Fibroblast of villous mesenchyme (primary cell): ENCODE measurements at regions not wholly inside any gene's neighbourhood (a gene's known extent, or its start where the extent isn't known, plus 50 kb on each side); places are given as distances from the start of the nearest gene placed in this dataset.
"Not testable (repeated sequence)": the region's sequence is repeated elsewhere in the genome, so short reads cannot be mapped to it uniquely, and the experiment has no call there.

ENCODE experiments used
- DNase-seq: peaks from one replicate; pipeline ENCODE4 v3.0.0-alpha.2; 2010; ENCODE audit warnings: low read depth
- H3K4me3 ChIP-seq: 2 replicates; pipeline ENCODE4 v1.5.1; 2011; ENCODE audit warnings: low read depth, mild to moderate bottlenecking, low read length
- TF ChIP-seq, protein P1 (sequence below): IDR thresholded peaks from 2 replicates; pipeline ENCODE4 v1.5.1; 2012; ENCODE audit warnings: low read depth, mild to moderate bottlenecking, low read length; ENCODE audit not compliant: insufficient read depth

DNA sequence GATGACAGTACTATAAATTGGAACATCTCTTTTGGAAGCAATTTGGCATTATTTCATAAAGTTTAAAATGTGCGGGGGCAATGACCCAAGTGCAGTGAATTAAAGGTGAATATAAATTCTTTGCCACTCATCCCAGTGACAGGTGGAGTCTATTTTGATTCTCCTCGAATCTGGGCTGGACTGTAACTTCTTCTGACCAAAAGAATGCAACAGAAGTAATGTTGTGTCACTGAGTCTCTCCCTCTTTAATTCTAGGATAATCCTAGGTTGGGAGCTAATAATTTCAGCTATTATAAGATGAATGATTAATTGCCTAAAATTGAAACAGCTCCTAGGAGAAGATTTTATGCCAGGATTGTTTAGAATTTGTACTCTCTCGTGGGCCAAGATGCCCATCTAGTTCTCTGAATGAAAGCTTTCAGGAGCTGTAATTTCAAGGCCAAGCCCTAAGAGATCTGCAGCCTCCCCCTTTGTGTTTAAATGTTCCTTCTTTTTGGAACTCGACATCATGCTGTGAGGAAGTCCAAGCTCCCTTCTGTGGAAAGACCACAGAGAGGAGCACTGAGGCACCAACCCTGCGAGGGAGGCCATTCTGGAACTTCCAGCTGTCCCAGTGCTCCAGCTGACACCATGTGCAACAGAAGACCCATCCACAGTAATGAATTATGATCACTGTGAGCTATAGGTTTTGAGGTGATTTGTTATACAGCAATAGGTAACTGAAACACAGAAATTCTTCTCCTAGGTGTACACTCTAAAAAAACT, 208.1 kb downstream of the COPRS start:
- no peak overlapping the region for H3K4me3 ChIP-seq
- TF ChIP-seq, protein P1, sequence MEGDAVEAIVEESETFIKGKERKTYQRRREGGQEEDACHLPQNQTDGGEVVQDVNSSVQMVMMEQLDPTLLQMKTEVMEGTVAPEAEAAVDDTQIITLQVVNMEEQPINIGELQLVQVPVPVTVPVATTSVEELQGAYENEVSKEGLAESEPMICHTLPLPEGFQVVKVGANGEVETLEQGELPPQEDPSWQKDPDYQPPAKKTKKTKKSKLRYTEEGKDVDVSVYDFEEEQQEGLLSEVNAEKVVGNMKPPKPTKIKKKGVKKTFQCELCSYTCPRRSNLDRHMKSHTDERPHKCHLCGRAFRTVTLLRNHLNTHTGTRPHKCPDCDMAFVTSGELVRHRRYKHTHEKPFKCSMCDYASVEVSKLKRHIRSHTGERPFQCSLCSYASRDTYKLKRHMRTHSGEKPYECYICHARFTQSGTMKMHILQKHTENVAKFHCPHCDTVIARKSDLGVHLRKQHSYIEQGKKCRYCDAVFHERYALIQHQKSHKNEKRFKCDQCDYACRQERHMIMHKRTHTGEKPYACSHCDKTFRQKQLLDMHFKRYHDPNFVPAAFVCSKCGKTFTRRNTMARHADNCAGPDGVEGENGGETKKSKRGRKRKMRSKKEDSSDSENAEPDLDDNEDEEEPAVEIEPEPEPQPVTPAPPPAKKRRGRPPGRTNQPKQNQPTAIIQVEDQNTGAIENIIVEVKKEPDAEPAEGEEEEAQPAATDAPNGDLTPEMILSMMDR: no peak
- DNase-seq: no peak

DNA sequence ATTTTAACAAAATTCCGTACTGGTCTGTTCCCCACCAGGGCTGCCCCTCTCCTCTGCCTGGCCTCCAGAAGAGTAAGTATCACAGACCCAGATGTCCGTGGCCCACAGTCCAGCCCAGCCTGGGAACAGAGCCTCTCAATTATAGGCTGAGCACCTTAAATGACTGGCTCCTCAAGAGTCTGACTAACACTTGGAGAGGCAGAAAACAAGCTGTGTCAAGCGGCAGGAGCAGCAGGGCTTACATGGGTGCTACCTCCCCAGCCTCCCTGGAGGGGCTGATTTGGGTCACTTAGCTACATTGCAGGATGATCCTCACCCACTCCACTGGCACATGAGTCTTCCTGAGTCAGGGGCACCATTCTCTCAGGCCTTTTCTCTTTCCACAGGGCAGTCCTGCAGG, 209.7 kb downstream of the COPRS start:
- no peak for DNase-seq
- TF ChIP-seq, protein P1: no peak

DNA sequence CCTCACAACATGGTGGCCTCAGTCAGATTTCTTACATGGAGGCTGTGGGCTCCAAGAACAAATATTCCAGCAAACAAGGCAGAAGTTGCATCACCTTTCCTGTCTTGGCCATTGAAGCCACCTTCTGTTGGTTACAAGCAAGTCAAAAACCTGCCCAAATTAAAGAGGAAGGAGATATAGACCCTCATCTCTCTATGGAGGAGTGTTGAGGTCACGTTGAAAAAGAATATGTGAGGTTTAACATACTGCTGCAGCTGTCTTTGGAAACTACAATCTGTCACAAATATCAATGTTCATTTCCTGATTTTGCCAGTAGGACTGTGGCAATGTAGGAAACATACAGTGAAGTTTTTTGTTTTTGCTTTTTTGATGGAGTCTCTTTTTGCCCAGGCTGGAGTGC, 211.4 kb downstream of the COPRS start:
- TF ChIP-seq, protein P1: no peak

More for the DNA sequence above, 209.7 kb downstream of the COPRS start:
- H3K4me3 ChIP-seq: no peak overlapping the region

DNA sequence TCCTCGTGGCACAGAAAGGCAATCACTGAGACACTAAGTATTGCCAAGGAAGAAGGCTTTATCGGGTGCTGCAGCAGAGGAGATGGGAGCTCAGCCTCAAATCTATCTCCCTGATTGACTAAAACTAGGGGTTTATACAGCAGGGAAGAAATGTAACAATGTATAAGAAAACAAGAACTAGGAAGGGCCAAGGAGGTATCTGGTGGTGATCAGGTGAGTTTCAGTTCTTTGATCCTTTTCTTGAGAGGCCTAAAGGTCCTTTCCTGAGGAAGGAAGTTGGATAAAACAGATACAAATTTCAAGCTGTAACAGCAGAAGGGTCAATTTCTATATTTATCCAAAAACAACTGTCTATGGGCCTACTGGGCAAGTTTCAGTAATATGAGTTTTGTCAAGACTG, 212.4 kb downstream of the COPRS start:
- no peak for DNase-seq
- TF ChIP-seq, protein P1: no peak
- H3K4me3 ChIP-seq: no peak overlapping the region

More for the DNA sequence above, 211.4 kb downstream of the COPRS start:
- H3K4me3 ChIP-seq: no peak overlapping the region
- no peak for DNase-seq

DNA sequence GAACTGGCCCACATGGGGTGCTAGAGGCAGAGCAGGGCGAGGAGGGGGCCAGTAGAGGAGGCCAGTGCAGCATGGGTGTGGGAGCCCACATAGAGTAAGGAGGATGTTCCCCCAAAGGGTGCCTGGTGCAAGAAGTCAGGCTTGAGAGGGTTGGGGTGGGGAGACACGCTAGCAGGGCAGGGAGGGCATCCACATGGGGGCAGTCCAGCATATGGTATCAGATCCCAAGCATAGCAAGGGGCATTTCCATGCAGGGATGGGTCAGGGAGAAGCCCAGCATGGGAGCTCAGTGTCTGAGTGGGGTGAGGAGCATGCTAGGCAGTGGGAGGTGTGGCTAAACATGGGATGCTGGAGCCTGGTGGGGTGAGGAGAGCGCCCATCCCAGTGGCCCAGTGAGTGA, 213.7 kb downstream of the COPRS start:
- no peak for DNase-seq
- no peak overlapping the region for H3K4me3 ChIP-seq
- TF ChIP-seq, protein P1: no peak

DNA sequence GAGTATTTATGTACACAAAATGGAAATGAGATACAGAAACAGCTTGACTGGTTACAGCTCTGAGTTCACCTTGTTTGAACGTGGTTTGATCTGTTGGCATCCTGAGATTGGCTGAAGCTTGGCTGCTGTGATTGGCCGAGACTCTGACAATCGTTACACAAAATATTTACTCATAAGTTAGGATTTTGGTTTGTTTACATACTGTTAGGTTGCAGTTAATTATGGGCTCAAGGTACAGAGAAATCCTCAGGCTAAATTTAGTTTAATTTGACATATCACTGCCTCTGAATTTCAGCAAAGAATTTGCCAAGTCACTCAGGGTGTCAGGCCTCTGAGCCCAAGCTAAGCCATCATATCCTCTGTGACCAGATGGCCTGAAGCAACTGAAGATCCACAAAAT, 227.3 kb downstream of the COPRS start:
- no peak overlapping the region for H3K4me3 ChIP-seq
- TF ChIP-seq, protein P1: no peak
- peak; percentile 40 for DNase-seq

DNA sequence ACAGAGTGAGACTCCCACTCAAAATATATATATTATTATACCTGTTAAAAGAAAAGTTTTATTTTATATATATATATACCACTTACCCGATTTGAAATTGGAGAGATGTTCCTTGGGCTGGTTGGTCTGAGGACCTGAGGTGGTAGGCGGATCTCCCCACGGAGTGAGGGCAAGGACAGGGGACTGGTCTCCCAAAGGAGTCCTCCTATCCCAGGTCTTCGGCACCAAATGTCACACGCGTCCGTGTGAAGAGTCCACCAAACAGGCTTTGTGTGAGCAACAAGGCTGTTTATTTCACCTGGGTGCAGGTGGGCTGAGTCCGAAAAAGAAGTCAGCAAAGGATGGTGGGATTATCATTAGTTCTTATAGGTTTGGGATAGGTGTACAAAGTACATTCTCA, 228.2 kb downstream of the COPRS start:
- not testable (repeated sequence) for H3K4me3 ChIP-seq, DNase-seq
